H9 (cell line): ENCODE measurements at regions not wholly inside any gene's neighbourhood (a gene's known extent, or its start where the extent isn't known, plus 50 kb on each side); places are given as distances from the start of the nearest gene placed in this dataset.

ENCODE experiments used
- DNase-seq: peaks from one replicate; pipeline ENCODE4 v3.0.0-alpha.2; 2017
- H2AFZ ChIP-seq: one replicate; pipeline ENCODE4 v1.6.1; 2013; ENCODE audit warnings: mild to moderate bottlenecking, low read length, control low read depth, moderate library complexity
- H2AK5ac ChIP-seq: 2 replicates; pipeline ENCODE4 v1.6.1; 2013; ENCODE audit warnings: low read length, control low read depth, mixed read lengths; ENCODE audit not compliant: insufficient read length
- H2BK120ac ChIP-seq: one replicate; pipeline ENCODE4 v1.6.1; 2013; ENCODE audit warnings: low read depth, mild to moderate bottlenecking, low read length, control low read depth, inconsistent platforms; ENCODE audit not compliant: poor library complexity, severe bottlenecking
- H2BK12ac ChIP-seq: 2 replicates; pipeline ENCODE4 v1.6.1; 2013; ENCODE audit warnings: low read length, control low read depth, mixed read lengths, low read depth; ENCODE audit not compliant: insufficient read length
- H2BK15ac ChIP-seq: 2 replicates; pipeline ENCODE4 v1.6.1; 2013; ENCODE audit warnings: low read depth, low read length, control low read depth
- H2BK20ac ChIP-seq: one replicate; pipeline ENCODE4 v1.6.1; 2013; ENCODE audit warnings: low read depth, mild to moderate bottlenecking, low read length, control low read depth, inconsistent platforms; ENCODE audit not compliant: poor library complexity, severe bottlenecking
- H2BK5ac ChIP-seq: 2 replicates; pipeline ENCODE4 v1.6.1; 2013; ENCODE audit warnings: low read length, control low read depth, mixed read lengths; ENCODE audit not compliant: insufficient read length
- H3K14ac ChIP-seq: 2 replicates; pipeline ENCODE4 v1.6.1; 2013; ENCODE audit warnings: low read length, control low read depth; ENCODE audit not compliant: insufficient read depth
- H3K18ac ChIP-seq: 2 replicates; pipeline ENCODE4 v1.6.1; 2013; ENCODE audit warnings: low read depth, mild to moderate bottlenecking, mixed read lengths, low read length, control low read depth; ENCODE audit not compliant: insufficient read length
- H3K23ac ChIP-seq: 2 replicates; pipeline ENCODE4 v1.6.1; 2013; ENCODE audit warnings: low read length, control low read depth, mixed read lengths, low read depth; ENCODE audit not compliant: insufficient read length
- H3K23me2 ChIP-seq: 2 replicates; pipeline ENCODE4 v1.6.1; 2013; ENCODE audit warnings: low read depth, mild to moderate bottlenecking, mixed read lengths, low read length, control low read depth; ENCODE audit not compliant: insufficient read length, poor library complexity, severe bottlenecking
- H3K27ac ChIP-seq: 2 replicates; pipeline ENCODE4 v1.5.1; 2013; ENCODE audit warnings: low read length, control low read depth, mixed read lengths, low read depth; ENCODE audit not compliant: insufficient read length
- H3K27me3 ChIP-seq: 2 replicates; pipeline ENCODE4 v1.6.1; 2013; ENCODE audit warnings: low read length, control low read depth, inconsistent platforms; ENCODE audit not compliant: insufficient read depth
- H3K4ac ChIP-seq: 2 replicates; pipeline ENCODE4 v1.6.1; 2013; ENCODE audit warnings: low read depth, mild to moderate bottlenecking, control low read depth, inconsistent platforms, low read length, moderate library complexity
- H3K4me1 ChIP-seq: 2 replicates; pipeline ENCODE4 v1.6.1; 2013; ENCODE audit warnings: low read length, control low read depth, inconsistent platforms; ENCODE audit not compliant: insufficient read depth
- H3K4me2 ChIP-seq: 2 replicates; pipeline ENCODE4 v1.6.1; 2013; ENCODE audit warnings: low read length, control low read depth, mixed read lengths; ENCODE audit not compliant: insufficient read length, insufficient read depth
- H3K56ac ChIP-seq: 2 replicates; pipeline ENCODE4 v1.6.1; 2013; ENCODE audit warnings: low read depth, mild to moderate bottlenecking, mixed read lengths, low read length, control low read depth; ENCODE audit not compliant: insufficient read length
- H3K79me1 ChIP-seq: 2 replicates; pipeline ENCODE4 v1.6.1; 2013; ENCODE audit warnings: low read depth, mild to moderate bottlenecking, moderate library complexity, low read length, control low read depth, inconsistent platforms; ENCODE audit not compliant: insufficient read depth, poor library complexity, severe bottlenecking
- H3K79me2 ChIP-seq: 2 replicates; pipeline ENCODE4 v1.6.1; 2013; ENCODE audit warnings: low read length, control low read depth, inconsistent platforms; ENCODE audit not compliant: insufficient read depth
- H3K9ac ChIP-seq: 2 replicates; pipeline ENCODE4 v1.6.1; 2013; ENCODE audit warnings: low read length, control low read depth, mixed read lengths; ENCODE audit not compliant: insufficient read length; ENCODE audit errors: extremely low read depth
- H3K9me3 ChIP-seq: one replicate; pipeline ENCODE4 v1.6.1; 2013; ENCODE audit warnings: low read depth, low read length, inconsistent platforms; ENCODE audit not compliant: control insufficient read depth
- H3T11ph ChIP-seq: one replicate; pipeline ENCODE4 v1.6.1; 2013; ENCODE audit warnings: mild to moderate bottlenecking, low read length, control low read depth, inconsistent platforms
- H4K20me1 ChIP-seq: one replicate; pipeline ENCODE4 v1.6.1; 2013; ENCODE audit not compliant: control insufficient read depth, insufficient read length, insufficient read depth
- H4K5ac ChIP-seq: 2 replicates; pipeline ENCODE4 v1.6.1; 2013; ENCODE audit warnings: low read depth, mild to moderate bottlenecking, mixed read lengths, low read length, control low read depth; ENCODE audit not compliant: insufficient read length
- H4K8ac ChIP-seq: replicated peaks from 2 replicates; pipeline ENCODE4 v1.6.1; 2013; ENCODE audit warnings: low read length, control low read depth, mixed read lengths, low read depth; ENCODE audit not compliant: insufficient read length
- H4K91ac ChIP-seq: 2 replicates; pipeline ENCODE4 v1.6.1; 2013; ENCODE audit warnings: low read depth, mild to moderate bottlenecking, moderate library complexity, mixed read lengths, low read length, control low read depth; ENCODE audit not compliant: insufficient read length
- H3K27ac Mint-ChIP-seq, 3 experiments: 2 replicates in 2 of 3; 3 replicates in 1 of 3; pipeline ENCODE4 v1.8.0; 2020 to 2021; ENCODE audit warnings: mixed read lengths in 3 of 3, mild to moderate bottlenecking in 1 of 3, moderate library complexity in 1 of 3
- H3K27me3 Mint-ChIP-seq: 2 replicates; pipeline ENCODE4 v1.8.0; 2021; ENCODE audit warnings: low read depth, mild to moderate bottlenecking, moderate library complexity, mixed read lengths
- H3K36me3 Mint-ChIP-seq, 3 experiments: 2 replicates in 2 of 3; 3 replicates in 1 of 3; pipeline ENCODE4 v1.8.0; 2020 to 2021; ENCODE audit warnings: low read depth in 3 of 3, mixed read lengths in 3 of 3; ENCODE audit not compliant: insufficient read depth in 1 of 3
- H3K4me1 Mint-ChIP-seq, 2 experiments: 2 replicates each; pipeline ENCODE4 v1.8.0; 2020; ENCODE audit warnings: mixed read lengths in 2 of 2
- H3K4me3 Mint-ChIP-seq, 2 experiments: 2 replicates in 1 of 2; 3 replicates in 1 of 2; pipeline ENCODE4 v1.8.0; 2020 to 2021; ENCODE audit warnings: mild to moderate bottlenecking in 2 of 2, mixed read lengths in 2 of 2, moderate library complexity in 1 of 2
- H3K9me3 Mint-ChIP-seq, 2 experiments: 2 replicates in 1 of 2; 3 replicates in 1 of 2; pipeline ENCODE4 v1.8.0; 2020; ENCODE audit warnings: mild to moderate bottlenecking in 2 of 2, mixed read lengths in 2 of 2, moderate library complexity in 1 of 2
- WGBS: extraction: QIAGEN DNeasy Blood & Tissue Kit; methylation state at CpG from one replicate; pipeline ENCODE4 v1.1.7; 2013; ENCODE audit warnings: missing lambda C conversion rate, low lambda C conversion rate, mixed read lengths; ENCODE audit not compliant: insufficient read length; ENCODE audit errors: extremely low coverage; 5-methylcytosine and 5-hydroxymethylcytosine counted together
- TF ChIP-seq, protein P1 (sequence below): fragments of 200-600 bp; sonication (generic); conservative IDR thresholded peaks from 3 replicates; pipeline ENCODE4 v1.8.0; 2021; ENCODE audit warnings: antibody characterized with exemption, mild to moderate bottlenecking

DNA sequence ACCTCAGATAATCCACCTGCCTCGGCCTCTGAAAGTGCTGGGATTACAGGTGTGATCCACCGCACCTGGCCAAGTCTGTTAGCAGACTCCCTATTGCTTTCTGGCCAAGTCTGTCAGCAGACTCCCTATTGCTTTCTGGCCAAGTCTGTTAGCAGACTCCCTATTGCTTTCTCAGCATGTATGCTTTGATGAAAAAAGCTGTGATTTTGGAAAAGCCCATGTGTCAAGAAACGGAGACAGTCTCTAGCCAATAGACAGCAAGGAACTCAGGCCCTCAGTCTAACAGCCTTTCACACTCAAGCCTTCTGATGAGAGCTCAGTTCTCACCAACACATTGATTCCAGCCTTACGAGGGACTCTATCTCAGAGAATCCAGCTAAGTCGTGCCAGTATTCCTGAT lies 158.8 kb upstream of the KRR1 start:
- Mint-ChIP-seq H3K36me3 (no peaks in the 10 kb centered on the region), H3K4me3 (no peak overlapping the region), H3K9me3 (no peaks in the 10 kb centered on the region), H3K27me3 (no peaks in the 10 kb centered on the region), H3K27ac (0 out of 7 replicates have a peak overlapping the region, but pooled peaks of 1 of the 3 experiments have one; percentile 26), H3K4me1 (peaks cover 16 to 18% of the 10 kb centered on the region in 2 experiments)
- Histone ChIP-seq H2BK12ac (no peak overlapping the region), H3K9ac (no peak overlapping the region), H3K23ac (no peak overlapping the region), H3K23me2 (no peaks in the 10 kb centered on the region), H2BK5ac (no peak overlapping the region), H2BK120ac (no peak overlapping the region), H3K14ac (no peak overlapping the region), H3K79me1 (no peaks in the 10 kb centered on the region), H4K20me1 (no peaks in the 10 kb centered on the region), H2BK15ac (no peak overlapping the region), H2AK5ac (no peak overlapping the region), H4K5ac (no peak overlapping the region), H3K9me3 (no peaks in the 10 kb centered on the region), H3T11ph (no peak overlapping the region), H4K8ac (no peak overlapping the region), H3K56ac (no peak overlapping the region), H4K91ac (no peak overlapping the region), H3K4ac (no peak overlapping the region), H2AFZ (no peak overlapping the region), H2BK20ac (no peak overlapping the region), H3K18ac (no peak overlapping the region), H3K4me2 (no peak overlapping the region), H3K27ac (no peak overlapping the region), H3K27me3 (no peaks in the 10 kb centered on the region), H3K79me2 (no peaks in the 10 kb centered on the region), H3K4me1 (no peaks in the 10 kb centered on the region; the same call in 1 of the 2 replicates)
- DNase-seq: no peak
- no CpG with 5 or more reads among the region's 5 CpGs for WGBS
- TF ChIP-seq, protein P1, sequence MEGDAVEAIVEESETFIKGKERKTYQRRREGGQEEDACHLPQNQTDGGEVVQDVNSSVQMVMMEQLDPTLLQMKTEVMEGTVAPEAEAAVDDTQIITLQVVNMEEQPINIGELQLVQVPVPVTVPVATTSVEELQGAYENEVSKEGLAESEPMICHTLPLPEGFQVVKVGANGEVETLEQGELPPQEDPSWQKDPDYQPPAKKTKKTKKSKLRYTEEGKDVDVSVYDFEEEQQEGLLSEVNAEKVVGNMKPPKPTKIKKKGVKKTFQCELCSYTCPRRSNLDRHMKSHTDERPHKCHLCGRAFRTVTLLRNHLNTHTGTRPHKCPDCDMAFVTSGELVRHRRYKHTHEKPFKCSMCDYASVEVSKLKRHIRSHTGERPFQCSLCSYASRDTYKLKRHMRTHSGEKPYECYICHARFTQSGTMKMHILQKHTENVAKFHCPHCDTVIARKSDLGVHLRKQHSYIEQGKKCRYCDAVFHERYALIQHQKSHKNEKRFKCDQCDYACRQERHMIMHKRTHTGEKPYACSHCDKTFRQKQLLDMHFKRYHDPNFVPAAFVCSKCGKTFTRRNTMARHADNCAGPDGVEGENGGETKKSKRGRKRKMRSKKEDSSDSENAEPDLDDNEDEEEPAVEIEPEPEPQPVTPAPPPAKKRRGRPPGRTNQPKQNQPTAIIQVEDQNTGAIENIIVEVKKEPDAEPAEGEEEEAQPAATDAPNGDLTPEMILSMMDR: no peak
